ENCODE measurements at regions not wholly inside any gene's neighbourhood (a gene's known extent, or its start where the extent isn't known, plus 50 kb on each side); places are given as distances from the start of the nearest gene placed in this dataset.

DNA sequence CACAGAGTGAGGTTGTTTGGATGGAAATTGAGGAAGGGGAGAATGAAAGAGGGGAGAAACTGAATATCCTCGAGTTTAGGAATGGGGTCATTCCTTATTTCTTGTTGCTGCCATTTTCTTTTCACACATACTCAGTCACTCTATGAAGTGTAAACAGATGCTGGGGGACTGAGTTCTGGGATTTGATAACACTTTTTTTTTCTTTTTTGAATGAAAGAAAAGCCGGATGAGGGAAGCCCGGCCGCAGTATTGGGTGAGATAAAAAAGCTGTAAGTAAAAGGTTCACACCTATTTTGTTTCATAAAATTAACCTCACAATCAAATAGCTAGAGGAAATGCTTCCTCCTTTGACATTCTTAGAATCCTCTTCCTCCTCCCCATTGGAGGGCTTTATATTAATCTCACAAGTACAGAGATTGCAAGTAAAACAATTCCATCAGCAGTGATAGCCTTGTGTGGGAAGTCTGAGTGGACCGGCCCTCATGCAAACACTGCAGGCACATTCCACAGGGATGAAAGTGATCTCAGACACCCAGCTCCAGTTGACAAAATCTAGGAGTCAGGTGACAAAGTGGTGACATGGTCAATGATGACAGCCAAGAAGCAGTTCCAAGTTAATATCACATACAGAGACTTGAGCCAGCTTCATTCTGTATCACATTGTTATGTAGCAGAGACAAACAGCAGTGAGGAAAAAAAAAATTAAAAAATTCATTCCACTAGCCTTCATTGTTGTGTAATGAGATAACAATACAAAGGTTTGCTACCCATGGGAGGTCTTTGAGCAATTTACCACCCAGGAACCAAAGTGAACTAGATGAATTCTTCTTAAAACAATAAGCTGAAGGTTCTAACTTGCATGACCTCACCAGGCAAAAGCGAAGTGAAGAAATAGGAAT is 391.1 kb upstream of the HSF2 start:
- DNase-seq (ENCODE audit: low spot score), result no peak

DNA sequence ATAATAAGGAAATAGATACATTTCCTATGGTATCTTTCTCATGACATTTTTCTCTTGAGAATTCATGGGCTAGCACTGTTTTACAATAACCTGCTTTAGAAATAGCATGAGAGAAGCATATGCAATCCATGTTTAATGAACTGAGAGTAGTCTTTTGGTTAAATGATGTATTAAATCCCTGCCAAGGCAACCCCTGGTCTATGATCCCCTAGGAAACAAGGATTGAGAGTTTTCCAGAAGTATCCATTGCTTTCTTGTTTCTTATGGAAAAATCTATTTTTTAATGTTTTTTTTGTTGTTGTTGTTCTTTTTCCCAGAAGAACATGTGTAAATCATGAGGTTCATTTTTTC is 390.5 kb upstream of the HSF2 start:
- DNase-seq (ENCODE audit: low spot score), result no peak

- no peak for DNase-seq (ENCODE audit: low spot score)
Measured at GRCh38 chr6:122012578-122012977, 386.9 kb upstream of the HSF2 start.

DNA sequence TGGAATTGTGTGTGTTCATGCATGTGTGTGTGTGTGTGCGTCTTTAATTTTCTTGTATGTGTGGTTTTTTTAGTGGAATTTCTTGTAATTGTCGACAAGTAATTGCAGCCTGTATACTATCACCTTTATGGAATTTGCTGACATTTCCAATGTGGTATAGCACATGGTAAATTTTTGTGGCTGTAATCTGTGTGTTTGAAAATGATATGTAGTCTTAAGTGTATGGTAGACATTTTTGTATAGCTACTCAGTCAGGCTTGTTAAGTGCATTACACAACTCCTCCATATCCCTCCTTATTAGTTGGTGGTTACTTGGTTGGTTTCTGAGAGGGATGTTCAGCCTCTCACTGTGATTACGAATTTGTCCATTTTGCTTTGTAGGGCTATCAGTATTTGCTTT is 384.5 kb upstream of the HSF2 start:
- DNase-seq (ENCODE audit: low spot score), result no peak

- no peak for DNase-seq (ENCODE audit: low spot score)
Measured at GRCh38 chr6:122020588-122021264, 378.7 kb upstream of the HSF2 start.

DNA sequence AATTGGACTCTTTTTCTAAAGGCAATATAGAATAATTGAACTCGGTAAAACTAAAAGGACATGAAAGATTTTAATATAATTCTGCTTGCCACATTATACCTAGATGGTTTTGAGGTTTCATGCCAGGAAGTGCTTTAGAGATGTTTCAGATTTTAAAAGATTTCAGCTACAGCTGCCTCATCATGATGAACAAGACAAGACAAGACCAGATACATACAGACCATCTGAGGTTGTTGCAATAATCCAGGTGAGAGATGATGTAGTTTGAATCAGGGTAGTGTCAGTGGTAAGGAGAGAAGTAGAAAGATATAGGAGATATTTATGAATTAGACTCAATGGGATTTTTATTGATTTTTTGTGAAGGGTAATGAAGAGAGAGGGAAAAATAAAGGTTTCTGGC is 374.3 kb upstream of the HSF2 start:
- no peak for DNase-seq (ENCODE audit: low spot score)

DNA sequence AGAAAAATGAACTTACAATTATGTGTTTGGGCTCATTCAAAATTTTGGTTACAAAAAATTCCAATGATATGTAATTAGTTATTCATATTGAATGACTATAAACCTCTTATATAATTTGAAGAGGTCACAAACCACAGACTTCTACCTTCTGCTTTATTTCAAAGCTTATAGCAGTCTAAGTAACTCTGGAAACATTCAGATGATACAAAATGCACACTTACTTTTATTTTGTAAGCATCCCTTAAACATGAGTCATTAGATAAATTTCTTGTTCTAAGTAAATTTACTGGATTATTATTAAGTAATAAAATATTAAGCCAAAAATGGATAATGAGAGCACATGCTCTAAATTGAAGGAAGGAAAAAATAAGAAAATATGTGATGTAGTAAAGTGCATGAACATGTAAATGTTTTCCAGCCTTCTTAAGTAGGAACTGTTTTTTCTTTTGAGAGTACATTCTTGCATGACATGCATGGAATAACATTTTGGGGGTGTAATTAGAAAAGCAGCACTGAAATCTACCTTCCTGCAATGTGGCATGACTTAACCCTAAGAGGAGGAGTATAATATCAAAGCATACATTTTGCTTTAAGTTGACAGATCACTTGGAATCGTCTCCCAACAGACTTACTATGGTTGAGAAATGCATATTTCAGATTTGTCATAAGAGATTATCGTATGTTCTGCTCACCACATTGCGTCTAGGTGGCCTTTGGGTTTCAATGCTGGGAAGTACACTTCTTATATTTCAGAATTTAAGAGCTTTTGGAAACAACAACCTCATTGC is 372.7 kb upstream of the HSF2 start:
- DNase-seq (ENCODE audit: low spot score), result no peak

DNA sequence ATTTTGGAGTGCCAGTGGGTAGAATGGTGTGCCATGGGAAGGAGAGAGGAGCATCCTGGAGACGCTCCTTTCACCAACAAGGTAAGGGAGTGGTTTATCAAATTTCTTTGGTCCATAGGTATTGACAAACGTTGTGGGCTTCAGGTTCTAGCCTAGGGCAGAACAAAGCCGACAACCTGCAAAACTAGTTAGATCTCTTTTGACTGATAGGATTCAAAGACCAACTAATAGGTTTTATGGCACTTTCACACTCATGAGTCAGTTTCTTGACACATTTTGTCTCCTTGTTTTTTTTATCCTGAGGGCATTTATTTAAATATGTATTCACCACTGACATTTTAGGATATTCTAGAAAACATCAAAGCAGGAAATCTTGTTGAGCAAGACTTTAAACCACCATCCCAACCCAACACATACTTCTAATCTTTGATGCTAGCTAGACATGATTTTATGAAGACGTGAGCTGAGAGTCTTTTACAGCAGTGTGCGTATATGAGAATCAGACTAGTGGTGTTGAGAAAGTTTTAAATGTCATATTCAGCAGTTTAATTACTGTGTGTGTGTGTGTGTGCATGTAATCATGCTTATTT is 370.4 kb upstream of the HSF2 start:
- DNase-seq (ENCODE audit: low spot score), result no peak

DNA sequence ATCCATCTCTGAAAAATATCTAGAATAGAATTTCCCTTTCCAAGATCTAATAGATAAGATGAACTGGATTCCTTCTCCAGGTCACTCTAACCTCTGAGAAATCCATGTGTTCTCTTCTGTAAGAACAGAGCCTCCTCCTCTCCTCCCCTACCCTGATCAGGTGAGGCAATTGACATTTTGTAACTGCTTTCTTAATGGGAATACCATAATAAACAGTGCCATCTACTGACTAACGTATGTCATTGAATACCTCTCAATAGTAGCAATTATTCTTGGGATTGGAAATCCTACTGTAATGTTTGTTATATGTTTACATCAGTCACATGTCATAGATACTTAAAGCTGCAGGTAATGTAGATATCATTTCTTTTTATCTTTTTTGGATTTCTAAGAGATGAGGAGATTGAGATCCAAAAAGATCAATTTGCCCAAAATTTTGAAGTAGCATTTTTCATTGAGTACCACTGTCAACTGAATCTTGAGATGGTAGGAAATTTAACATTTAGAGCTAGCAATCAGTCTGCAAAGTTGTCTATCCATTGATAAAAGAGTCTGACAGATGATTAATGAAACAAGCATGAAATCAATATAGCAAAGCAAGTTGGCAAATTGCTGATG is 365.8 kb upstream of the HSF2 start:
- DNase-seq (ENCODE audit: low spot score), result peak; percentile 12

GRCh38 chr6:122035173-122035572 is 364.3 kb upstream of the HSF2 start:
- no peak for DNase-seq (ENCODE audit: low spot score)

- no peak for DNase-seq (ENCODE audit: low spot score)
Measured at GRCh38 chr6:122040261-122040660, 359.2 kb upstream of the HSF2 start.

DNA sequence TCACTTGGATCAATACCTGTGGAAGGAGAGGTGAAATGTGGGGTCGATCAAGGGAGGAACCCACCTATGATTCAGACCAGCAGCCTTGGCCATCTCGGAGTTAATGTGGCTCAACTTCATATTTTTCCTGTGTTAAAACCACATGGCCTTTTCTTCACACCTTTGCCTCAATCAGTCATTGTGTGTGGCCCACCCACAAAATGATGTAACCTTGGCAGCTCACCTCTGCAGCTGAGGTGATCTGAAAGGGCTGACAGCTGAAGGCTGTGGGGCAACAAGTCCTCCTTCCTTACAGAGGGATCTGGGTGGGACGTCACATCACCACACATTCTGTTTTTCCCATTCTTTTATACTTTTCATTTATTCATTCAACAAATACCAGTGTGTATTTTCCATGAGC is 357.1 kb upstream of the HSF2 start:
- no peak for DNase-seq (ENCODE audit: low spot score)

DNA sequence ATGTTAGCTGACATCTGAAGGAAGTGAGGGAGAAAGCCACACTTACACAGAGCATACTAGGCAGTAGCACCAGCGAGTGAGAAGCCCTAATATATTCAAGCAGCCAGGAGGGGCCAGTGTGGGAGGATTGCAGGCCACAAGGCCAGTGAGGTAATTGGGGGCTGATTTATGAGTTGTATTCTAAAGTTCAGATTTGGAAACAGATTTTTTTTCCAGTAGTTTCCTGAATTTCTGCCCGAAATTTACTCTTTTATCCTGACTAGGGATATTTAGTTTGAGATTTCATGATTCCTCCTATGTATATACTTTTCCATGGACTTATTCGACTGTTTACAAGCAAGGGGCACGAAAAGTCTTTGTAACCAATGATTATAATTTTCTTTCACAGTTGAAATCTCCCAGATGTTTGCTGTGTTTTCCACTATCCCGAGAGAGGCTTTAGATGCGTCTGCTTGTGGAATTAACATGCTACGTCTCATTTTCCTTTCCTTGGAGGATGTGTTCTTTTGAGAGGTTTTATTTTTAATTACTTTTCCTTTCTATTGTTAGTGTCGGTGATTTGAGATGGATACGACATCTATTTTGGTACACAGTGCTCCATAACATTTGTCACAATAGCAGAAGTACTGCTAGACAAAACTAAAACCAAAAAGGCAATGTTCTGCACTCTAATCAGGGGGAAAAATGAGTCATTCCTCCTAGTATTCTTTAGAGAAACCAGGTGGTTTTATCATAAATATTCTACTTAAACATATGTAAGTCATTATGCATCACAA is 356.3 kb upstream of the HSF2 start:
- no peak for DNase-seq (ENCODE audit: low spot score)

- no peak for DNase-seq (ENCODE audit: low spot score)
Measured at GRCh38 chr6:122048570-122048969, 350.9 kb upstream of the HSF2 start.

- DNase-seq (ENCODE audit: low spot score), result no peak
Measured at GRCh38 chr6:122049341-122049740, 350.1 kb upstream of the HSF2 start.

- DNase-seq (ENCODE audit: low spot score), result no peak
Measured at GRCh38 chr6:122050242-122050755, 349.2 kb upstream of the HSF2 start.

- DNase-seq (ENCODE audit: low spot score), result no peak
Measured at GRCh38 chr6:122052346-122052900, 347.0 kb upstream of the HSF2 start.

GRCh38 chr6:122059918-122060317 is 339.5 kb upstream of the HSF2 start:
- no peak for DNase-seq (ENCODE audit: low spot score)

- DNase-seq (ENCODE audit: low spot score), result no peak
Measured at GRCh38 chr6:122061855-122062254, 337.6 kb upstream of the HSF2 start.

DNA sequence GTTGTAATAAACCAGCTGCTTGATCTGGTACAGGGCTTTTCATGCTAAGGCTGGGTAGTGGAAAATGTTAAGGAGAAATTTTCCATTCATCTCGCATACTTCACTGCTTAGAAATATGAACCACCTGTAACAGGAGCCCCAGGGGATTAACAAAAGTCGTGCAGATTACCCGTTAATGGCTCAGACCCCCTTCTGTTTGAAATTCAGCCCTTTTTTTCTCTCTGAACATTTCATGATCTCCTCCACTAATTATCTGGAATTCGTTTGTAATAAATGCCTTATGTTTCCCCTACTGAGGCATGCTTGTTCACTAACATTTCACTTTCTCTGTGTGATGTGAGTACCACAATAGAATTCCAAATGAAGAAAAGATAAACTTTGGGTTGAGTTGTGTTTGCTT is 336.4 kb upstream of the HSF2 start:
- no peak for DNase-seq (ENCODE audit: low spot score)

- no peak for DNase-seq (ENCODE audit: low spot score)
Measured at GRCh38 chr6:122063761-122064160, 335.7 kb upstream of the HSF2 start.
